ENCODE measurements at regions not wholly inside any gene's neighbourhood (a gene's known extent, or its start where the extent isn't known, plus 50 kb on each side); places are given as distances from the start of the nearest gene placed in this dataset.
"Not testable (repeated sequence)": the region's sequence is repeated elsewhere in the genome, so short reads cannot be mapped to it uniquely, and the experiment has no call there.

DNA sequence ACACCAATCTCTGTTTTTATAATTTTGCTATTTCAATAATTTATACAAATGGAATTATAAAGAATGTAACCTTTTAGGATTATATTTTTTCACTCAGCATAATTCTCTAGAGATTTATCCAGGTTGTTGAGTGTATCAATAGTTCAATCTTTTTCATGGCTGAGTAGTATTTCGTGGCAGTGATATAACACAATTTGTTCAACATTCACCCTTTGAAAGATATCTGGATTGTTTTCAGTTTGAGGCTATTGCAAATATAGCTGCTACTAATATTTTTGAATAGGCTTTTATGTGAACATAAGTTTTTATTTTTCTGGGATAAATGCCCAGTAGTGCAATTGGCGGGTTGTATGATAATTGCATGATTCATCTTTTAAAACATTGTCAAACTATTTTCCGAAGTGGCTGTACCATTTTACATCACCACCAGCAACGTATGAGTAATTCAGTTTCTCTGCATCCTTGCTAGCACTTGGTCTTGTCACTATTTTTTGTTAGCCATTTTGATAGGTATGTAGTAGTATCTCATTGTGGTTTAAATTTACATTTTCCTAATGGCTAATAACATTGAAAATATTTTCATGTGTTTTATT lies 55.6 kb upstream of the ABCD3 start:
- DNase-seq = no peak

GRCh38 chr1:94358630-94359599 lies 59.3 kb upstream of the ABCD3 start:
- no peak for DNase-seq

DNA sequence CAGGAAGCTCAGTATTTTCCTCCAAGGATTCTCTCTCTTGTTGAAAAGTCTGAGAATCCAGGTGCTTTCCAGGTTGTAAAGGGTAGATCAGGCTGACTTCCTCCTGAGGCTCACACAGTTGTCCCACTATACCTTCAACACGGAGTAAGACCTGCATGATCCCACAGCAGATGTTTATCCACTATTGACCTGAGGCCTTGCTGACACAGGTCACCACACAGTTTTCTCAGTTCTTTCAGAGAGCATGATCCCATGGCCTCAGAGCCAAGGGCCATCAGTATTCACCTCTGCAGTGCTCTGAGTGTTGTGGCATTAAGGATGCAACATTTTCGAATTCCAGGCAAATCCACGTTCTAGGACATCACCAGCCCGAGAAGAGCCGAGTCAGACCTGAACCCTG lies 60.5 kb upstream of the ABCD3 start:
- DNase-seq = no peak

- no peak for DNase-seq
These were observed 62.7 kb upstream of the ABCD3 start for GRCh38 chr1:94355485-94355980.

GRCh38 chr1:94351481-94351880 lies 66.7 kb upstream of the ABCD3 start:
- no peak for DNase-seq

GRCh38 chr1:94350350-94350924 lies 67.8 kb upstream of the ABCD3 start:
- DNase-seq = no peak

DNA sequence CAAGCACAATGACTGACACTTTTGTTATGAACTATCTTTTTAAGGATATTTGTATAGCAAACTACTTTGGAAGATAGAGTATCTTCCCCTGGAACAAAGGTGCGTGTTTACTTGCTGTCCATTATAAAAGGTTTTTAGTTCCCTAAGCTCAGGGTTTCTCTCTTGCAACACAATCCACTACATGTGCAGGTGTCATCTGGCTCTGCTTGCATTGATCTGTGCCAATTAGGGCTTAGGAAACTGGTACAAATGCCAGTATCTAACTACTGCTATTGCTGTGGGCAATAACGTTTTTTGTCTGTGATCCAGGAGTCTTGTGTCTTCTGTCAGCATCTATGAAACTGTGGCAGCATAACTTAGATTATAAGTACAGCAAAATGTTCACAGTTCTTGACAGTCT lies 68.3 kb upstream of the ABCD3 start:
- no peak for DNase-seq

DNA sequence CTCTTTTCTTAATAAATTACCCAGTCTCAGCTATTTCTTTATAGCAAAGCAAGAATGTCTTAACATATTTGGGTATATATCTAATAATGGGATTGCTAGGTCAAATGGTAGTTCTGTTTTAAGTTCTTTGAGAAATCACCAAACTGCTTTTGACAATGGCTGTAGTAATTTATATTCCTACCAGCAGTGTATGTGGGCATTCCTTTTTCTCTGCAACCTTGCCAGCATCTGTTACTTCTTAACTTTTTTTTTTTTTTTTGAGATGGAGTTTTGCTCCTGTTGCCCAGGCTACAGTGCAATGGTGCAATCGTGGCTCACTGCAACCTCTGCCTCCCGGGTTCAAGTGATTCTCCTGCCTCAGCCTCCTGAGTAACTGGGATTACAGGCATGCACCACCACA lies 69.8 kb upstream of the ABCD3 start:
- DNase-seq = not testable (repeated sequence)

GRCh38 chr1:94345148-94345721 lies 73.0 kb upstream of the ABCD3 start:
- DNase-seq = no peak

GRCh38 chr1:94342416-94342815 lies 75.8 kb upstream of the ABCD3 start:
- DNase-seq = no peak

GRCh38 chr1:94339206-94339927 lies 78.8 kb upstream of the ABCD3 start:
- DNase-seq = no peak

- DNase-seq = no peak
These were observed 81.2 kb upstream of the ABCD3 start for GRCh38 chr1:94336991-94337390.

DNA sequence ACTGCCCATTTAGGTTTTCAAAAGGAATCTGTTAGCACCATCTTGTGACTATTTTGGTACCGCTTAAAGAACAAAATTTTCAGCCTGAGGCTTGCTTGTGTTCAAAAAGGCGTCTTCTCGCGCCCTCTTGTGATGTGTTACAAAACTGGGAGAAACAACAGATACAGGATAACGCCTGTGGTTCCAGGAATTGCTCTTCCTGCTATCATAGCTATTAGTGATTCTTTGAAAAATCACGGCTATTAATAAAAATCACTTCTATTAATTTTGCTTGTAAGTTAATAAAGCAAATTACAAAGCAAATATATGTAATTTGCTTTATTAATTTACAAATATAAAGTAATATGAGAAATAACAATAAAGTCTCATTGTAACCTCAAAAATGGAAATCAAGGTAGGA lies 82.2 kb upstream of the ABCD3 start:
- peak; percentile 20 to 96 (median 74) for DNase-seq

DNA sequence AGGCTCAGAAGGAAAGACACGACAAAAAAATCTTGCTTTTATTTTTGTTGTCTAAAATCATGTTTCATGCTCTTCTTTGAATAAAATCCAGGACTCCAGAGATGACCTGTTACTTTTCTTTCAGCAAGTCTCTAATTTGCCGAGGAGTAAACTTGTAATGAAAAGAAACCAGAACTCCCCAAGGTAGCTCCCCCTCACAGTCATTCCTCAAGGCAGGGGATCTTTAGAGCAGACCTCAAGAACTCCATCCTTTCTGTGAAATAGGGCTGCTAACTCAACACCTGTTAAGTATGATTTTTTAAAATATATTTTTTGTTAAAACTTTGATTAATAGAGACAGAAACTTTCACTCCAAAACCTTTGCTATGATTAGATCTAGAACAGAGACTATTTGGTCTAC lies 82.7 kb upstream of the ABCD3 start:
- DNase-seq = no peak

DNA sequence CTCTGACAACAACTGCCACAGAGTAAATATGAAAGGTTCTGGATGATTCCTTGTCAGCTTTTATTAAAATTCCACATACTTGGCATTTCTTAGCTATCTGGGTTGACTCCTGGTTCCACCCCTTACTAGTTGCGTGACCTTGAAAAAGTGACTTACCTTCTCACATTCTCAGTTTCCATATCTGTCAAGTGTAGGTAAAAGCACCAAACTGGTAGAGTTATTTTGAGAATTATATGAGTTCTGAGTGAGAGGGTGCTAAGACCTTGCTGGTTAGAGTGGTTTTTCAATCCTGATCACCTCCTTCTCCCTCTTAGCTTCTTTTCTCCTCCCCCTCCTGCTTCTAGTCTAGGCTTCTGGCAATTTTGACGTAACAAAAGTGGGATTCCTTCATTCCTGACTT lies 83.4 kb upstream of the ABCD3 start:
- peak in 1 of 3 experiments; percentile 24 for DNase-seq

DNA sequence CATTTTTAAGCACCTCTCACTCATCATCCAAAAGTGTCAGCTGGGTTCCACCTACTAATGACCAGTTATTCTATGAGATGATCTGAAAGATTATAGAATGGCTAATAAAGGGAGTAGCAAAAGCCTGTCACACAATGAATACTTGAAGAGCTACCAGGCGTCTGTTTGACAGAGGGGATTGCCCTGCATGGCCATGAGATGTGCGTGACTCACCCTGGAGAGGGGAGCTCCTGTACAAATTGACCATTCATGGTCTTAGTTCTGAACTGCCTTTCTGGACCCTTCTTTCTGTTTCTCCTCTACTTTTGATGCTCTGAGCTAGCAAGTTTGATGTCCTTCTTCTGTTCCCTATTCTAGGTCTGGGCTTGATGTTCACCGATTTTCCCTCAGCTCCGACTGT lies 85.2 kb upstream of the ABCD3 start:
- DNase-seq = peak in 1 of 3 experiments; percentile 92

DNA sequence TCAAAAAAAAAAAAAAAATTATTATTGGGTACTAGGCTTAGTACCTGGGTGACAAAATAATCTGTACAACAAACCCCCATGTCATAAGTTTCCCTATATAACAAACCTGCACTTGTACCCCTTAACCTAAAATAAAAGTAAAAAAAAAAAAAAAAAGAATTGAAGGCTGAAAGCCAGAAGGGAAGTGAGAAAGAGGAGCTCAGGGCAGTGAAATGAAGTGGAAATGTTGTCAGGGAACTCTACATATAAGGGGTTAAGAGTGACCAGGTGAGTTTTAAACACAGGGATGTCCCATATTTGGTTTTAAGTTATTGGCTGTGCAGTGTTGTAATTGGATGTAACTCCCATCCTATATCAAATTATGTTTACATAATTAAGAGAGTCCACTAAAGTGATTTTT lies 85.7 kb upstream of the ABCD3 start:
- DNase-seq = no peak

- no peak for DNase-seq
These were observed 88.2 kb upstream of the ABCD3 start for GRCh38 chr1:94329986-94330385.

- no peak for DNase-seq
These were observed 88.9 kb upstream of the ABCD3 start for GRCh38 chr1:94329276-94329675.

GRCh38 chr1:94327001-94327690 lies 89.8 kb upstream of the ARHGAP29 start:
- no peak for DNase-seq

DNA sequence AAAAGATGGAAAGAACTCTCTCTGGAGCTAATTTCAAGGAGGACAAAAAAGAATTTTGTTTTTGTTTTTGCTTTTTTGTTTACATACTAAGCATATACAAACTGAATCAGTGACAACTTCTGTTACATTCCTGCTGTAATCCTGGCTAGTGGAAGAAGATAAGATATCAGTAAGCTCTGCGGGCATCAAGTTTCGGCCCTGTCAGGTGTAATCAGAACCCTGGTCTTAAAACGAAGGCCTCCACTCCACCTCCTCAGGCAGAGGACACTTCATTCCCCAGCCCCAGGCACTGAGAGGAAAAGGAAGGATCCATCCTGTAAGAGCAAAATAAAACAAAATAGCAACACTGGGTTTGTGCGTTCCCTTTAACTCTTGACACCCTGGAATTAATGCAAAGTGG lies 88.9 kb upstream of the ARHGAP29 start:
- DNase-seq = no peak
